ENCODE measurements at regions not wholly inside any gene's neighbourhood (a gene's known extent, or its start where the extent isn't known, plus 50 kb on each side); places are given as distances from the start of the nearest gene placed in this dataset.

- no peak overlapping the region for H3K4me3 ChIP-seq (replicated peaks in 1 of 2; ENCODE audit: low read depth in 2 of 2, low read length in 2 of 2)
- DNase-seq (ENCODE audit: low read depth in 2 of 2) = no peak
- TF ChIP-seq CTCF (IDR thresholded peaks at IDR 0.05; ENCODE audit: low read depth, low read length) = no peak
These were observed 159.3 kb upstream of the CPNE8 start for GRCh38 chr12:39064708-39065107.

GRCh38 chr12:39062266-39062996 lies 157.0 kb upstream of the CPNE8 start:
- no peak for DNase-seq (ENCODE audit: low read depth in 2 of 2)
- no peak for TF ChIP-seq CTCF (IDR thresholded peaks at IDR 0.05; ENCODE audit: low read depth, low read length)
- no peak overlapping the region for H3K4me3 ChIP-seq (replicated peaks in 1 of 2; ENCODE audit: low read depth in 2 of 2, low read length in 2 of 2)

- TF ChIP-seq CTCF (IDR thresholded peaks at IDR 0.05; ENCODE audit: low read depth, low read length) = no peak
- H3K4me3 ChIP-seq (replicated peaks in 1 of 2; ENCODE audit: low read depth in 2 of 2, low read length in 2 of 2) = no peak overlapping the region
- DNase-seq (ENCODE audit: low read depth in 2 of 2) = no peak
These were observed 156.2 kb upstream of the CPNE8 start for GRCh38 chr12:39061576-39061975.

GRCh38 chr12:39048395-39048794 lies 143.0 kb upstream of the CPNE8 start:
- no peak overlapping the region for H3K4me3 ChIP-seq (replicated peaks in 1 of 2; ENCODE audit: low read depth in 2 of 2, low read length in 2 of 2)
- DNase-seq (ENCODE audit: low read depth in 2 of 2) = no peak
- no peak for TF ChIP-seq CTCF (IDR thresholded peaks at IDR 0.05; ENCODE audit: low read depth, low read length)

- TF ChIP-seq CTCF (IDR thresholded peaks at IDR 0.05; ENCODE audit: low read depth, low read length) = no peak
- DNase-seq (ENCODE audit: low read depth in 2 of 2) = no peak
- no peak overlapping the region for H3K4me3 ChIP-seq (replicated peaks in 1 of 2; ENCODE audit: low read depth in 2 of 2, low read length in 2 of 2)
These were observed 142.3 kb upstream of the CPNE8 start for GRCh38 chr12:39047539-39048262.

GRCh38 chr12:39044754-39045153 lies 139.4 kb upstream of the CPNE8 start:
- no peak for TF ChIP-seq CTCF (IDR thresholded peaks at IDR 0.05; ENCODE audit: low read depth, low read length)
- no peak for DNase-seq (ENCODE audit: low read depth in 2 of 2)
- H3K4me3 ChIP-seq (replicated peaks in 1 of 2; ENCODE audit: low read depth in 2 of 2, low read length in 2 of 2) = no peak overlapping the region

Measured in cardiac fibroblast (primary cell).